GM21390 (cell line): ENCODE measurements at regions not wholly inside any gene's neighbourhood (a gene's known extent, or its start where the extent isn't known, plus 50 kb on each side); places are given as distances from the start of the nearest gene placed in this dataset.

Experiments
- ATAC-seq: cut with Tn5 transposase; IDR thresholded peaks from one replicate; pipeline ENCODE4 v1.9.1; 2021; ENCODE audit not compliant: unreplicated experiment

DNA sequence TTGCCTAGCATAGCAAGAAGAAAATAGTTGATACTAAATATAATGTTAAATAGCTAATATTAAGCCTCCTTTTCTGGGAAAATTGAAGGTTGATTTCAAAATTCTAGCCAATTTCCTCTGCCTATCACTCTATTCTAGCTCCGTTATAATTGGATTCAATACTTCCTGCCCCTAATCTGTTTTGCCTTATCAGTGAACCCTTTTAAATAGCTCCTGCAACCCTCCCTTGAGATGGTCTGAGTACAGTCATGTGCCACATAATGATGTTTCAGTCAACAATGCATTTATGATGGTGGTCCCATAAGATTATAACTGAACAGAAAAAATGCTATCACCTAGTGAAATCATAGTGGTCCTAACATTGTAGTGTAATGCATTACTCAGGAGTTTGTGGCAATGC, 79.7 kb upstream of the PBX1 start:
- ATAC-seq, result no peak

DNA sequence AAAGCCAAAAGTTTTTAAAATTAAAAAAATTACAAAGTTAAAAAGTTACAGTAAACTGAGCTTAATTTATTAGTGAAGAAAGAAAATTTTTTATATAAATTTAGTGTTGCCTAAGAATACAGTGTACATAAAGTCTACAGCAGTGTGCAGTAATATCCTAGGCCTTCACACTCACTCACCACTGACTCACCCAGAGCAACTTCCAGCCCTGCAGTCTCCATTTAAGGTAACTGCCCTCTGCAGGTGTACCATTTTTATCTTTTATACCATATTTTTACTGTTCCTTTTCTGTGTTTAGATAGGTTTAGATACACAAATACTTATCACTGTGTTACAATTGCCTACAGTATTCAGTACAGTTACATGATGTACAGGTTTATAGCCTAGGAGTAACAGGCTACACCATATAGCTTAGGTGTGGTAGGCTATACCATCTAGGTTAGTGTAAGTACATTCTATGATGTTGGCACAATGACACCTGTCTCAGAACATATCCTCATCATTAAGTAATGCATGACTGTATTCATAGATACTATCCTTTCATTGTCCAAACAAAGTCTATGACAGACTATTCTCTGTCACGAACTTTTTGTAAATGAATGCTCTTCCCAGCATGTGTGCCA, 78.6 kb upstream of the PBX1 start:
- ATAC-seq, result no peak

DNA sequence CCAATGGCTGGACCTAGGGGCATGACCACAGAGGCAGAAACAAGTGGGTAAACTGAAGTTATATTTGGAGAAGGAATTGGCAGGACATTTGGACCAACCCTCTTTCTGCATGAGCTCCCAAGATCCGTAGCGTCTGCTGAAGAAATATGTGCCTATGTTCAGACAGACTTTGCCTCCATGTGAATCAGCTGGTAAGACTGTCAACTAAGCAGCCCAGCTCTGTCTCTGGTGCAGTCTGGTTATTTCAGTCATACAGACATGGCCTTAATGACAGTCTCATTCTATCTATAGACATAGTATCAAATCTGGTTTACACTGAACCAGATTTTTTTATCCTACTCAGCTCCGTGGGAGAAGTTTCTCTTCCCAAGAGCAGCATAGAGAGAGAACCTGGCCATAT, 63.1 kb upstream of the PBX1 start:
- no peak for ATAC-seq

DNA sequence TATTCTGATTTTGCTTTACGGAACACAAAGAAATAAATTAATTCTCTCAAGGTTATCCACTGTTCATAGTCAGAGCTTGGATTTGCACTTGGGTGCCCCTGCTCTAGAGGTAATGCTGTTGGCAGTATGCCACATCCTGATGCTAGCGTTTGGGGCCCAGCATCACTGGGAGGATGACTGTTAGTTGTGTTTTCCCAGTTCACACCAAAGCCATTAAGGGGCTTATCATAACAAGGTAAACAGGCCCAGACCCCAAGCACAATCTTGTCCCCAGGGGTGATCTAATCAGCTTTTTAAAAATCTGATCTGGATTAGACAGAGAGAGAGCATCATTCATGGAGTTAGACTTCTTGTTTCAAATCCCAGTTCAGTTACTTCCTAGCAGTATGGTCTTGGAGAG, 60.2 kb upstream of the PBX1 start:
- no peak for ATAC-seq

- no peak for ATAC-seq
Measured at GRCh38 chr1:164504749-164505148, 54.2 kb upstream of the PBX1 start.
